Left lung (tissue), 4 donors: ENCODE measurements at regions not wholly inside any gene's neighbourhood (a gene's known extent, or its start where the extent isn't known, plus 50 kb on each side); places are given as distances from the start of the nearest gene placed in this dataset.

ENCODE experiments used
- ATAC-seq: fragments of 200-7000 bp; cut with Tn5 transposase; one replicate; pipeline ENCODE4 v1.9.1; 2020; ENCODE audit warnings: moderate library complexity
- DNase-seq, 4 donors: peaks; one replicate each; pipeline ENCODE4 v3.0.0-alpha.2; 2013 to 2020
- H3K27ac ChIP-seq, 2 donors: fragments of 200-600 bp; sonication (generic) in 1 of 2; one replicate each; pipeline versions ENCODE4 v1.5.0 to v1.8.0; 2020 to 2021
- H3K27me3 ChIP-seq, 2 donors: fragments of 200-600 bp; sonication (generic) in 1 of 2; one replicate each; pipeline versions ENCODE4 v1.5.0 to v1.8.0; 2020 to 2021
- H3K36me3 ChIP-seq, 2 donors: fragments of 200-600 bp; sonication (generic) in 1 of 2; one replicate each; pipeline versions ENCODE4 v1.5.0 to v1.8.0; 2020 to 2021
- H3K4me1 ChIP-seq, 2 donors: fragments of 200-600 bp; one replicate each; pipeline ENCODE4 v1.8.0; 2021
- H3K4me3 ChIP-seq, 2 donors: fragments of 200-600 bp; sonication (generic) in 1 of 2; one replicate each; pipeline versions ENCODE4 v1.5.0 to v1.8.0; 2020 to 2021; ENCODE audit warnings: mild to moderate bottlenecking in 1 of 2
- H3K9me3 ChIP-seq, 2 donors: fragments of 200-600 bp; sonication (generic) in 1 of 2; one replicate each; pipeline versions ENCODE4 v1.5.0 to v1.8.0; 2020 to 2021
- CTCF ChIP-seq, 2 donors: fragments of 200-600 bp; sonication (generic) in 1 of 2; IDR thresholded peaks; one replicate each; pipeline versions ENCODE4 v1.5.0 to v1.8.0; 2021; ENCODE audit warnings: antibody characterized with exemption in 2 of 2
- intact Hi-C, 2 donors: fragments of 100-400 bp; cut with DNase I; formaldehyde crosslinking; loops; one replicate each; pipeline versions ENCODE4 v1.11.2 to v1.14.2; 2022
- donor health status: DM: no; HTN: yes; CAD: no.
- donor health status: DM: no; HTN: no; CAD: no.

GRCh38 chr14:99023371-99023770 is 248.6 kb downstream of the BCL11B start:
- ATAC-seq (no peak), DNase-seq (no peak)
- no peak for TF ChIP-seq CTCF (IDR thresholded peaks at IDR 0.05)
- Histone ChIP-seq H3K36me3 (no peaks in the 10 kb centered on the region), H3K27me3 (no peaks in the 10 kb centered on the region), H3K4me3 (no peak overlapping the region), H3K4me1 (no peaks in the 10 kb centered on the region), H3K9me3 (no peaks in the 10 kb centered on the region), H3K27ac (no peak overlapping the region)
- intact Hi-C loops, result no loop called here

GRCh38 chr14:99024926-99025325 is 247.1 kb downstream of the BCL11B start:
- TF ChIP-seq CTCF (IDR thresholded peaks at IDR 0.05), result no peak
- H3K36me3 ChIP-seq, result no peaks in the 10 kb centered on the region
- H3K9me3 ChIP-seq, result no peaks in the 10 kb centered on the region
- H3K27ac ChIP-seq, result no peak overlapping the region
- H3K27me3 ChIP-seq, result no peaks in the 10 kb centered on the region
- intact Hi-C loops, result no loop called here
- DNase-seq (no peak), ATAC-seq (no peak)
- H3K4me1 ChIP-seq, result no peaks in the 10 kb centered on the region
- H3K4me3 ChIP-seq, result no peak overlapping the region

DNA sequence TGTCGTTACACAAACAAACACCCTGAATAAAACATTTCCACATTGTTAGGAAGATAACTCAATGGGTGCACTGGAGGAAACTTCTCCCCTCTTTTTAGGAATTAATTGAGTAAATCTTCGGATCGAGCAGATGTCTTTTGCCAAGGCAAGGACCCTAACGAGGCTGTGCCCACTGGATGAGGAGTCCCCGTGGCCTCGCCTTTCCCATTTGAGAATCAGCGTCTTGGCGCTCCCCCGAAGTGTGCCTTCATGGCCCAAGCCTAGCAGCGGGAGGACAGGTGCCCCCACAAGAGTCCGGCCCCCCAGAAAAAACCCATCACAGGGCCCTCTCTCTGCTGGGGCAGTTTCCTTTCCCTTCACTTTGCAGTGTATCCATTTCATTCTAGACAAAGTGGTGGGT is 246.6 kb downstream of the BCL11B start:
- intact Hi-C loops, result no loop called here
- DNase-seq, result no peak
- TF ChIP-seq CTCF (IDR thresholded peaks at IDR 0.05), result no peak
- Histone ChIP-seq H3K4me3 (no peak overlapping the region), H3K36me3 (no peaks in the 10 kb centered on the region), H3K4me1 (no peaks in the 10 kb centered on the region), H3K9me3 (no peaks in the 10 kb centered on the region), H3K27ac (no peak overlapping the region), H3K27me3 (no peaks in the 10 kb centered on the region)
- ATAC-seq, result no peak

DNA sequence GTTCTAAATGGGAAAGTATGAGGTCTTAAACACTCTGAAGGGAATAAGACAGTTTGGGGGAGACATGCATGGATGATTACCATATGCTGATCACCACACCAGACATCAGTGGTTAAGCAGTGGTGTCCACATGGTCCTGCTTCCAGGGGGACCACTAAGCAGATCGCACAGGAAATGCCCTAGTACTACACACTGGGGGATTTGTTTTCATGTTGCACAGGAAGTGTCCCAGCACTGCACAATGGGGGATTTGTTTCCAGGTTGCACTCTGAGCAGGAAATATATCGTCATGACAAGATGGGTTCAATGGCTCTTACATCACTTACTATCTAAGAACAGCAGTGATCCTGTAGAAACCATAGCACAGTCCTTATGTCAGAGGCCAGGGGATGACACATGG is 245.5 kb downstream of the BCL11B start:
- Histone ChIP-seq H3K27me3 (no peaks in the 10 kb centered on the region), H3K4me3 (no peak overlapping the region), H3K9me3 (no peaks in the 10 kb centered on the region), H3K36me3 (no peaks in the 10 kb centered on the region), H3K4me1 (no peaks in the 10 kb centered on the region), H3K27ac (no peak overlapping the region)
- no peak for DNase-seq
- TF ChIP-seq CTCF (IDR thresholded peaks at IDR 0.05), result no peak
- intact Hi-C loops, result no loop called here
- no peak for ATAC-seq

DNA sequence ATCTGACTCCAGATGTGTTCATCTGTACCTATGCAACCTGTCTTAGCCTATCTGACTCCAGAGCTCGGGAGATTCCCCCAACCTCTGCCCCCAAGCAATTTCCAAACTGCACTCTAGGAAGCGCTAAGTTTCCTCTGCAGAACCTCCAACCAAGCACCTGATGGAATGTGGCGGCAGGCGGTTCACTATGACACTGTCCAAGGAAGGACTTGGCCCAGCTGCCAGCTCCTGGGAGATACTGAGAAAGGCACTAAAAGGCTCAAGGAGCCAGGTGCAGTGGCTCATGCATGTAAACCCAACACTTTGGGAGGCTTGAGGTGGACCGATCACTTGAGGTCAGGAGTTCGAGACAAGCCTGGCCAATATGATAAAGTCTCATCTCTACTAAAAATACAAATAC is 244.0 kb downstream of the BCL11B start:
- DNase-seq (no peak), ATAC-seq (no peak)
- H3K27me3 ChIP-seq, result no peaks in the 10 kb centered on the region
- no peaks in the 10 kb centered on the region for H3K9me3 ChIP-seq
- no peaks in the 10 kb centered on the region for H3K4me1 ChIP-seq
- no peaks in the 10 kb centered on the region for H3K36me3 ChIP-seq
- intact Hi-C loops, result no loop called here
- H3K4me3 ChIP-seq, result no peak overlapping the region
- TF ChIP-seq CTCF (IDR thresholded peaks at IDR 0.05), result no peak
- H3K27ac ChIP-seq, result no peak overlapping the region
